Activated CD4-positive, alpha-beta T cell treated with anti-CD3 and anti-CD28 coated beads, Interleukin-2, amount 50 U/mL, for 1 hour (primary cell): ENCODE measurements at regions not wholly inside any gene's neighbourhood (a gene's known extent, or its start where the extent isn't known, plus 50 kb on each side); places are given as distances from the start of the nearest gene placed in this dataset.

Source experiments
- DNase-seq: peaks from one replicate; pipeline ENCODE4 v3.0.0-alpha.2; 2020

GRCh38 chr10:79005126-79005810, 63.5 kb upstream of the ZMIZ1 start:
- no peak for DNase-seq

- DNase-seq = no peak
Measured at GRCh38 chr10:79007018-79007417, 61.7 kb upstream of the ZMIZ1 start.

- DNase-seq = no peak
Measured at GRCh38 chr10:79007421-79008319, 61.1 kb upstream of the ZMIZ1 start.

- no peak for DNase-seq
Measured at GRCh38 chr10:79009145-79009544, 59.6 kb upstream of the ZMIZ1 start.

- DNase-seq = no peak
Measured at GRCh38 chr10:79012567-79012966, 56.2 kb upstream of the ZMIZ1 start.

GRCh38 chr10:79013406-79013987, 55.3 kb upstream of the ZMIZ1 start:
- no peak for DNase-seq

- no peak for DNase-seq
Measured at GRCh38 chr10:79014796-79015195, 54.0 kb upstream of the ZMIZ1 start.

- DNase-seq = no peak
Measured at GRCh38 chr10:79017882-79018520, 50.8 kb upstream of the ZMIZ1 start.

GRCh38 chr10:79018521-79019011, 50.2 kb upstream of the ZMIZ1 start:
- DNase-seq = no peak
